Brain pericyte (primary cell): ENCODE measurements at regions not wholly inside any gene's neighbourhood (a gene's known extent, or its start where the extent isn't known, plus 50 kb on each side); places are given as distances from the start of the nearest gene placed in this dataset.
"Not testable (repeated sequence)": the region's sequence is repeated elsewhere in the genome, so short reads cannot be mapped to it uniquely, and the experiment has no call there.

Source experiments
- DNase-seq: peaks from one replicate; pipeline ENCODE4 v3.0.0-alpha.2; 2012; ENCODE audit warnings: low read depth, low spot score

DNA sequence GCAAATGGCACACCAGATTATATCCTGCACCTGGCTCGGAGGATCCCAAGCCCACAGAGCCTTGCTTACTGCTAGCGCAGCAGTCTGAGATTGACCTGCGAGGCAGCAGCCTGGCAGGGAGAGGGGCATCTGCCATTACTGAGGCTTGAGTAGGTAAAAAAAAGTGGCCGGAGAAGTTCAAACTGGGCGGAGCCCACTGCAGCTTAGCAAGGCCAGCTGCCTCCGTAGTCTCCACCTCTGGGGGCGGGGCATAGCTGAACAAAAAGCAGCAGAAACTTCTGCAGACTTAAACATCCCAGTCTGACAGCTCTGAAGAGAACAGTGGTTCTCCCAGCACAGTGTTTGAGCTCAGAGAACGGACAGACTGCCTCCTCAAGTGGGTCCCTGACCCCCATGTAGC lies 85.4 kb upstream of the TMEM170B start:
- DNase-seq, result not testable (repeated sequence)

GRCh38 chr6:11450037-11450436 lies 87.5 kb upstream of the TMEM170B start:
- DNase-seq, result no peak

- no peak for DNase-seq
Measured at GRCh38 chr6:11449408-11449807, 88.1 kb upstream of the TMEM170B start.

- no peak for DNase-seq
Measured at GRCh38 chr6:11448038-11448437, 89.5 kb upstream of the TMEM170B start.

- no peak for DNase-seq
Measured at GRCh38 chr6:11447265-11447664, 90.3 kb upstream of the TMEM170B start.

DNA sequence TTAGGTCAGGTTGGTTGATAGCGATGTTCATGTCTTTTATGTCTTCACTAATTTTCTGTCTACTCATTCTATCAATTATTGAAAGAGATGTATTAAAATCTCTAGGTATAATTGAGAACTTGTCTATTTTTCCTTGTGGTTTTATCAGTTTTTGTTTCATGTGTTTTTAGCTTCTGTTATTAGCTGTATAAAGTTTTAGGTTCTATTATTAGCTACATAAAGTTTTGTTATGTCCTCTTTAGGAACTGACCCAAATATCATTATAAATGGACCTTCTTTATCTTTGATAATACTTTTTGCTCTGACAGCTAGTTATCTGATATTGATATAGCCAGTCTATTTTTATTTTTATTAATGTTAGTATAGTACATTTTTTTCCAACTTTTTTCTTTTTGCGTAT lies 92.4 kb upstream of the TMEM170B start:
- no peak for DNase-seq

- DNase-seq, result not testable (repeated sequence)
Measured at GRCh38 chr6:11443125-11443524, 94.4 kb upstream of the TMEM170B start.

- no peak for DNase-seq
Measured at GRCh38 chr6:11442495-11442894, 95.1 kb upstream of the TMEM170B start.

- no peak for DNase-seq
Measured at GRCh38 chr6:11439876-11440275, 97.7 kb upstream of the TMEM170B start.

DNA sequence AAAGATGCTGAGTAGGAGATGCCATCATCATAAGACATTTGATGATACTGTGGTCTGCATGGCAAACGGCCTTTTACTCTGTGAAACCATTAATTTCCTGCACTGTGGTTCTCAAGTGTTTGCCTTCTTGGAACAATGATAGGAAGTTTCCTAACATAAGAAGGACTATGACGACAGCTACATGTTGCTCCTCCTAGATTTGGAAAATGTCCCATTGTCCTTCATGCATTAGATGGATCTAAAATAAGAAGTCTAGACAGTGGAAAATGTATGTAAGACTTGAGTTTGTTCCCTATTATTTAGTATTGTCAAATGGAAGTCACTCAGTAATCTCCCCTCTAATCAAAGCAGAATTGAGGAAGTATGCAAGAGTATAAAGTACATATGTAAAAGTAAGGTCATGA lies 98.5 kb upstream of the TMEM170B start:
- DNase-seq, result no peak

DNA sequence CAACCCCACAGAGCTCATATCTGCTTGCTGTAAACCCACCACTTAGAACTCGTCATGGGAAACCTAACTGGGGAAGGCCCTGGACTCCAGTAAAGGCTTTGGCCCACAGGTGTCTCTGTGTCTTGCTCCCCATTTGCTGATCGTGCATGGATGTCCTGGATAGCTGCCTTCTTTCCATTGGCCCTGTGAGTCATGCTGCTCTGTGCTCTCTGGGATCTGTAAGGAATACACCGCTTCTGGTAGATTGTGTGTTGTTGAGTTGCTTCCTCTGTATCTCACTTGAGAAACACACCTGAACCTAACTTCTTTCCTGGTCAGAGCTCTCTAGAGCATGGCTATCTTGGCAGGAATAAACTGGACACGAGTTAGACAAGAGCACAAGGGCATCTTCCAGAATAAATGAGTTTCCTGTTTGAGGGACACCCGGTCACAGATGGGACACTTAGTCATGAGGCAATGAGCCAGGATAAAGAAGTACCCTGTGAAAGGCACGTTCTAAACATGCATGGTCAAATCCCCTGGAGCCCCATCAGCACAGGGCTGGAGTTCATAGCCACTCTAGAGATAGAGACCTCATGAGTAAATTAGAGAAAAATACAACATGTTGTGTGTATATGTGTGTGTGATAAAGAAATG lies 99.6 kb upstream of the TMEM170B start:
- no peak for DNase-seq

- no peak for DNase-seq
Measured at GRCh38 chr6:11436508-11437096, 100.9 kb upstream of the TMEM170B start.

DNA sequence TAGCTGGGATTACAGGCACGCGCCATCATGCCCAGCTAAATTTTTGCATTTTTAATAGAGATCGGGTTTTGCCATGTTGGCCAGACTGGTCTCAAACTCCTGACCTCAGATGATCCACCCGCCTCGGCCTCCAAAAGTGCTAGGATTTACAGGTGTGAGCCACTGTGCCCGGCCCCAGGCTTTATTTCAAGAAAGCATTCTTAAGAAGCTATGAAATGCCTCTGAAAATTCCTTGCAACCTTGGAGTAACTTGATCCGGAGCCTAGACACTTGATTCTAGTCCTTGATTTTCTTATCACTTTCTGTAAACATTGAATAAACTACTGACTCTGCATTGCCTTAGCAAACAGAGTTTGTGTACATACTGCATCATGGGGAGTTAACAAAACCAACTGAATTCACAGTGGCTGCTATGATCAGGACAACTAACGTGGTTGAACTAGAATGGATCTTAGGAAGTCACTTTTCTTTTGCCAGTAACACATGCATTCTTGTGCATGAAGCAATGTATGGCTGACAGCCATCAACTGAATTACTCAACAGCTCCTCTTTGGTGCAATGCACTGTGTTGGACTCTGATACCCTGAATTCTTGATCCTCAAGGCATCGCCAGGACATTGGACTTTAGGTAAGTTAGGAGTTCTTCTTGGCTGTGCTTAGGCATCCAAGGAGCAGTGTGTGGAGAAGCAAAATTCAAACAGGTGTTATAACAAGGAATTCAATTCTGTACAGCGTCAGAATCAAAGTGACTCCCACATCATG lies 102.8 kb upstream of the TMEM170B start:
- peak; percentile 33 for DNase-seq

DNA sequence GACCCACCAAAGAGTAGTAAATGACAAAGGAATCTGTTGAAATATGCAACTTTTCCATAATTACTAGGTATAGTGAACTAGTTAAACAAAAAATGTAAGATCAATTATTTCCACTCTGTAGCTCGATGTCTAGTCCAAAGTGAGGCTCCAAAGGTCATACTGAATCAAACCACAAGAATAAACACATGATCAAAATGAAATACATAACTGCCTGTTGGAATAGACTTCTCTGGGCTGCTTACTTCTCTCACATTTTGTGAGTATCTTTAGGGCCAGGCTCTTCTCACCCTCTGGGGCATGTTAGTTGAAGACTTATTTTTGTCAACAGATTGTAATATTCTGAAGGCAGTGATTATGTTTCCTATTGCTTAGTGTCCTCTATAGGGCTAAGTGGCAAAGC lies 103.7 kb upstream of the TMEM170B start:
- no peak for DNase-seq

GRCh38 chr6:11432713-11433450 lies 104.7 kb upstream of the TMEM170B start:
- DNase-seq, result no peak

DNA sequence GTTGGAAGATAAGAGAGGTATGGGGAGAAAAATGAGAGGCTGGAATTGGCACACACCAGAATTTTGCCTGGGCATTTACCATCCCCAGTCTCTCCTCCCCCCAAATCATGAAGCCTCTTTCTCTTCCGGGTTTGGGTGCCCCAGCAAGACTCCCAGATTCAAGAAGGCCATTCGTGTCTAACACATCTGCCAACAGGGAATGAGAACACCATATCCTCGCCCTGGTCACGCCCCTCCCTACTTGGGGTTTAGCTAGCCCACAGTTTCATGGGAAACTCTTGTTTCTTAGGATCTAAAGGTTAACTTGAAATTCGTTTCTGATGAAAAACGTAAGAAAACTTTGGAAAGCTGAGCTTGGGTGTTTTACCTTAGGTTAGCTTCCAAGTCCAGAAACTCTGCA lies 105.5 kb upstream of the TMEM170B start:
- no peak for DNase-seq

DNA sequence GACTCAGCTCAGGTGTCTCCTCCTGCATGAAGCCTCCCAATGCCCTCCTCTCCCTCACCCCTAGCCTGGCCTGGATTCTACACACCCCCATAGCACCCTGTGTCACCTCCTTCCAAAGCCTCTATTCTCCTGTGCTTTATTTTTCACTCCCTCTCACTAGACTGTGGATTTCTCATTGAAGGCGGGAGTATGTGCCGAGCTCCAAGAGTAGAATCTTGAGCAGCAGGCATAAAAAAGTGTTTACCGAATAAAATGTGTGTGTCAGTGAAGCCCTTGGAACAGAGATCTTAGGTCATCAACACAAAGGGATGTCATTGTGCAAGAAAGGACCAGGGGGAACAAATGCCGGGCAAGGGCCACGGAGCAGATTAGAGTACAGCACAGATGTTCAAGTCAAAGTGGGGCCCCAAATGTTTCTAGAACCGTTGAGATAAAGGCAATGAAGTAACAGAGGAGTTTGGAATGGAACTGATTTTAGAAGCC lies 106.1 kb upstream of the TMEM170B start:
- DNase-seq, result no peak

DNA sequence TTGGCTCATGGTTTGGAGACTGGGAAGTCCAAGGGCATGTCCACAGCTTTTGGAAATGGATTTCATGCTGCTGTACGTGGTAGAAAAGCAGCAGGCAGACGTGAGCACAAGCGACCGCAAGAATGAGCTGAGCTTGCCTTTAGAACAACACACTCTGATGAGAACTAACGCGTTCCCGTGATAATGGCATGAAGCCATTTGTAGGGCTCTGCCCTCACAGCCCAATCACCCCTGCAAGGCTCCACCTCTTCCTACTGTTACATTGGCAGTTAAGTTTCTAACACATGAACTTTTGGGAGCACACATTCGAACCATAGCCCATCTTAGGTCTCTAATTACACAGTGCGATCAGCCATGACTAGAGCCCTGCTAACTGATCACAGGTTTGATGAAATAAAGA lies 107.5 kb upstream of the TMEM170B start:
- DNase-seq, result peak; percentile 48

- peak; percentile 33 for DNase-seq
Measured at GRCh38 chr6:11429577-11429976, 108.0 kb upstream of the TMEM170B start.

DNA sequence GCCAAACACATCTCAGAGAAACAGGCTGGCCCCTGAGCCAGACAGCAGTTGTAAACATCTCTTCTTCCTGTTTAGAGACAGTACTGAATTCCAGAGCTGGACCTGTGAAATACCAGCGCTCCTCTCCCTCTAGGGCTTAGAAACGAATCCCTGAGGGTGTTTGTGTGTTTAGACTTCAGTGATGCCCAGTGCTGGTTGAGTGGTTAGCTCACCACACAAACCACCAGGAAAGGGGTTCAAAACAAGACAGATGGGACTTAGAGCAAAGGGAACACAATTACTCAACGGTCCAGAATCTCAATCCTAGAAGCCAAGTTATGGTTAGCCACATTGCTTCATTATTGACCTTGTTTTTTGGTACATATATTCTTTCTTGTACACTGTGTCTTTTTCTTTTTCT lies 108.7 kb upstream of the TMEM170B start:
- DNase-seq, result no peak

- DNase-seq, result no peak
Measured at GRCh38 chr6:11428371-11428770, 109.2 kb upstream of the TMEM170B start.

GRCh38 chr6:11427723-11428245 lies 109.8 kb upstream of the TMEM170B start:
- no peak for DNase-seq
